GM23338 (cell line): ENCODE measurements at regions not wholly inside any gene's neighbourhood (a gene's known extent, or its start where the extent isn't known, plus 50 kb on each side); places are given as distances from the start of the nearest gene placed in this dataset.

Experiments
- ATAC-seq: fragments of 200-7000 bp; cut with Tn5 transposase; 3 replicates; pipeline ENCODE4 v1.9.1; 2020
- DNase-seq: peaks from one replicate; pipeline ENCODE4 v3.0.0-alpha.2; 2015; ENCODE audit warnings: low spot score
- H2AFZ ChIP-seq: fragments of 200-600 bp; sonication (generic); 2 replicates; pipeline ENCODE4 v1.8.0; 2016; ENCODE audit warnings: antibody characterized with exemption, mild to moderate bottlenecking, moderate library complexity
- H3F3A ChIP-seq: fragments of 200-600 bp; sonication (generic); replicated peaks from 2 replicates; pipeline ENCODE4 v1.8.0; 2017; ENCODE audit warnings: antibody characterized with exemption, mixed run types, low read depth
- H3K27ac ChIP-seq: fragments of 200-600 bp; sonication (generic); 2 replicates; pipeline ENCODE4 v1.6.1; 2016; ENCODE audit warnings: low read depth
- H3K27me3 ChIP-seq: fragments of 200-600 bp; sonication (generic); 2 replicates; pipeline ENCODE4 v1.8.0; 2016; ENCODE audit warnings: mild to moderate bottlenecking, mixed run types, moderate library complexity; ENCODE audit not compliant: insufficient read depth
- H3K36me3 ChIP-seq: fragments of 200-600 bp; sonication (generic); 2 replicates; pipeline ENCODE4 v1.8.0; 2016; ENCODE audit warnings: mild to moderate bottlenecking; ENCODE audit not compliant: insufficient read depth
- H3K4me1 ChIP-seq: fragments of 200-600 bp; sonication (generic); 2 replicates; pipeline ENCODE4 v1.8.0; 2016; ENCODE audit warnings: mild to moderate bottlenecking, moderate library complexity; ENCODE audit not compliant: insufficient read depth
- H3K4me2 ChIP-seq: fragments of 200-600 bp; sonication (generic); 2 replicates; pipeline ENCODE4 v1.7.1; 2017; ENCODE audit warnings: mixed run types
- H3K4me3 ChIP-seq: fragments of 200-600 bp; sonication (generic); 2 replicates; pipeline ENCODE4 v1.6.1; 2016; ENCODE audit warnings: mixed run types
- H3K79me2 ChIP-seq: fragments of 200-600 bp; sonication (generic); replicated peaks from 2 replicates; pipeline ENCODE4 v1.8.0; 2017; ENCODE audit warnings: mild to moderate bottlenecking; ENCODE audit not compliant: insufficient read depth
- H3K9me2 ChIP-seq: fragments of 200-600 bp; sonication (generic); 2 replicates; pipeline ENCODE4 v1.8.0; 2017; ENCODE audit not compliant: insufficient read depth
- H4K20me1 ChIP-seq: fragments of 200-600 bp; sonication (generic); replicated peaks from 2 replicates; pipeline ENCODE4 v1.8.0; 2017; ENCODE audit warnings: mild to moderate bottlenecking; ENCODE audit not compliant: insufficient read depth
- H3K27ac Mint-ChIP-seq: 2 replicates; pipeline ENCODE4 v1.8.0; 2020; ENCODE audit warnings: inconsistent platforms, mild to moderate bottlenecking, moderate library complexity, mixed read lengths
- H3K27me3 Mint-ChIP-seq: 3 replicates; pipeline ENCODE4 v1.8.0; 2022; ENCODE audit warnings: low read depth, mild to moderate bottlenecking, moderate library complexity, mixed read lengths, inconsistent platforms; ENCODE audit not compliant: insufficient read depth, poor library complexity
- H3K36me3 Mint-ChIP-seq: 3 replicates; pipeline ENCODE4 v1.8.0; 2021; ENCODE audit warnings: low read depth, mild to moderate bottlenecking, inconsistent platforms, moderate library complexity, mixed read lengths
- H3K4me1 Mint-ChIP-seq: 3 replicates; pipeline ENCODE4 v1.8.0; 2020; ENCODE audit warnings: mild to moderate bottlenecking, inconsistent platforms, mixed read lengths
- H3K4me3 Mint-ChIP-seq: 3 replicates; pipeline ENCODE4 v1.8.0; 2021; ENCODE audit warnings: moderate library complexity, mild to moderate bottlenecking, inconsistent platforms, mixed read lengths
- H3K9me3 Mint-ChIP-seq: 3 replicates; pipeline ENCODE4 v1.8.0; 2020; ENCODE audit warnings: moderate library complexity, mild to moderate bottlenecking, inconsistent platforms, mixed read lengths
- CREB1 ChIP-seq: fragments of 250-450 bp; sonication (Bioruptor Pico); IDR thresholded peaks from 2 replicates; pipeline ENCODE4 v1.5.0; 2020; ENCODE audit warnings: low read depth, mild to moderate bottlenecking, moderate library complexity
- CTCF ChIP-seq, 2 experiments: fragments of 200-600 bp in 1 of 2; sonication (generic) in 1 of 2; conservative IDR thresholded peaks; 2 replicates each; pipeline versions ENCODE4 v1.5.1 to v1.6.1; 2016 to 2017; ENCODE audit warnings: antibody characterized with exemption in 2 of 2, low read depth in 2 of 2, mild to moderate bottlenecking in 2 of 2, moderate library complexity in 1 of 2
- ETS1 ChIP-seq: IDR thresholded peaks from 2 replicates; pipeline ENCODE4 v1.6.1; 2016; ENCODE audit warnings: antibody characterized with exemption
- EZH2 ChIP-seq: fragments of 200-600 bp; sonication (generic); IDR thresholded peaks from one replicate; pipeline ENCODE4 v1.8.0; 2017; ENCODE audit warnings: antibody characterized with exemption, mild to moderate bottlenecking, low read depth; ENCODE audit not compliant: unreplicated experiment
- EZH2phosphoT487 ChIP-seq: fragments of 200-600 bp; sonication (generic); IDR thresholded peaks from one replicate; pipeline ENCODE4 v1.8.1; 2018; ENCODE audit warnings: antibody characterized with exemption; ENCODE audit not compliant: unreplicated experiment
- JUNB ChIP-seq: IDR thresholded peaks from one replicate; pipeline ENCODE4 v1.6.1; 2016; ENCODE audit warnings: antibody characterized with exemption; ENCODE audit not compliant: unreplicated experiment
- NANOG ChIP-seq: IDR thresholded peaks from 2 replicates; pipeline ENCODE4 v1.6.1; 2016; ENCODE audit warnings: antibody characterized with exemption, borderline replicate concordance
- POLR2AphosphoS5 ChIP-seq: IDR thresholded peaks from 2 replicates; pipeline ENCODE4 v1.6.1; 2016; ENCODE audit warnings: antibody characterized with exemption, low read depth
- REST ChIP-seq: IDR thresholded peaks from one replicate; pipeline ENCODE4 v1.6.1; 2018; ENCODE audit warnings: antibody characterized with exemption; ENCODE audit not compliant: unreplicated experiment
- STAT1 ChIP-seq: IDR thresholded peaks from one replicate; pipeline ENCODE4 v1.6.1; 2016; ENCODE audit warnings: antibody characterized with exemption; ENCODE audit not compliant: unreplicated experiment
- ZNF114 ChIP-seq: fragments of 250-450 bp; sonication (Bioruptor Pico); IDR thresholded peaks from 2 replicates; pipeline ENCODE4 v1.5.0; 2020; ENCODE audit warnings: mild to moderate bottlenecking, moderate library complexity
- ZNF331 ChIP-seq: fragments of 250-450 bp; sonication (Bioruptor Pico); IDR thresholded peaks from 2 replicates; pipeline ENCODE4 v1.5.0; 2020; ENCODE audit warnings: low read depth, mild to moderate bottlenecking, moderate library complexity
- ZNF462 ChIP-seq: fragments of 250-450 bp; sonication (Bioruptor Pico); IDR thresholded peaks from 2 replicates; pipeline ENCODE4 v1.5.0; 2020; ENCODE audit warnings: mild to moderate bottlenecking, moderate library complexity

- no peaks in the 10 kb centered on the region for H3K27me3 ChIP-seq
- ATAC-seq (no peak), DNase-seq (no peak)
- no peaks in the 10 kb centered on the region for H3K36me3 ChIP-seq
- H3F3A ChIP-seq = no peaks in the 10 kb centered on the region
- no peaks in the 10 kb centered on the region for H4K20me1 ChIP-seq
- Mint-ChIP-seq H3K4me3 (no peak overlapping the region), H3K27ac (no peak overlapping the region), H3K4me1 (peaks cover 39% of the 10 kb centered on the region), H3K27me3 (peaks cover 1% of the 10 kb centered on the region), H3K9me3 (no peaks in the 10 kb centered on the region; the same call in 2 of the 3 replicates), H3K36me3 (0 out of 3 replicates have a peak, but pooled peaks cover 2% of the 10 kb centered on the region)
- peaks cover 14% of the 10 kb centered on the region for H3K4me1 ChIP-seq
- no peak overlapping the region for H2AFZ ChIP-seq
- no peak overlapping the region for H3K4me3 ChIP-seq
- H3K79me2 ChIP-seq = no peaks in the 10 kb centered on the region
- no peak overlapping the region for H3K4me2 ChIP-seq
- H3K27ac ChIP-seq = no peak overlapping the region
- TF ChIP-seq CREB1 (CRISPR knock-in tag) (no peak), REST (no peak), ZNF331 (CRISPR knock-in tag) (no peak), STAT1 (no peak), ZNF462 (CRISPR knock-in tag) (no peak), EZH2 (no peak), POLR2AphosphoS5 (no peak), CTCF (conservative IDR thresholded peaks at IDR 0.05; ENCODE audit: low read depth in 2 of 2) (no peak), ZNF114 (CRISPR knock-in tag) (no peak), JUNB (no peak), ETS1 (no peak), NANOG (no peak), EZH2phosphoT487 (no peak)
- H3K9me2 ChIP-seq = peaks cover 7% of the 10 kb centered on the region
Observed at GRCh38 chr3:150118219-150118618, 147.5 kb upstream of the PFN2 start.
